ENCODE measurements at regions not wholly inside any gene's neighbourhood (a gene's known extent, or its start where the extent isn't known, plus 50 kb on each side); places are given as distances from the start of the nearest gene placed in this dataset.

- TF ChIP-seq ZNF592 (IDR thresholded peaks at IDR 0.05) (no peak), CTCF (IDR thresholded peaks at IDR 0.05 in 2 of 3, conservative IDR thresholded peaks at IDR 0.05 in 1 of 3; ENCODE audit: control insufficient read depth in 2 of 3, extremely low read depth in 1 of 3, insufficient read depth in 1 of 3, low read depth in 3 of 3, low read length in 3 of 3) (no peak), NFYB (IDR thresholded peaks at IDR 0.05; ENCODE audit: insufficient read depth, low read depth, low read length) (no peak), ZNF622 (IDR thresholded peaks at IDR 0.05) (no peak)
Measured at GRCh38 chr4:181820553-181820952, 422.6 kb upstream of the TENM3 start.

All from GM12878 (cell line).